ENCODE measurements at regions not wholly inside any gene's neighbourhood (a gene's known extent, or its start where the extent isn't known, plus 50 kb on each side); places are given as distances from the start of the nearest gene placed in this dataset.

- Mint-ChIP-seq H3K4me3 (no peak overlapping the region), H3K27me3 (ENCODE audit: low read depth) (no peaks in the 10 kb centered on the region), H3K36me3 (ENCODE audit: low read depth) (no peaks in the 10 kb centered on the region), H3K4me1 (peaks cover 11% of the 10 kb centered on the region), H3K9me3 (no peaks in the 10 kb centered on the region), H3K27ac (ENCODE audit: unreplicated experiment) (peak overlapping the region; percentile 78)
- TF ChIP-seq CTCF (conservative IDR thresholded peaks at IDR 0.05) = no peak
- DNase-seq (ENCODE audit: low read depth, low spot score) = no peak
Observed at GRCh38 chr12:45644541-45644940, 85.0 kb upstream of the ARID2 start.

DNA sequence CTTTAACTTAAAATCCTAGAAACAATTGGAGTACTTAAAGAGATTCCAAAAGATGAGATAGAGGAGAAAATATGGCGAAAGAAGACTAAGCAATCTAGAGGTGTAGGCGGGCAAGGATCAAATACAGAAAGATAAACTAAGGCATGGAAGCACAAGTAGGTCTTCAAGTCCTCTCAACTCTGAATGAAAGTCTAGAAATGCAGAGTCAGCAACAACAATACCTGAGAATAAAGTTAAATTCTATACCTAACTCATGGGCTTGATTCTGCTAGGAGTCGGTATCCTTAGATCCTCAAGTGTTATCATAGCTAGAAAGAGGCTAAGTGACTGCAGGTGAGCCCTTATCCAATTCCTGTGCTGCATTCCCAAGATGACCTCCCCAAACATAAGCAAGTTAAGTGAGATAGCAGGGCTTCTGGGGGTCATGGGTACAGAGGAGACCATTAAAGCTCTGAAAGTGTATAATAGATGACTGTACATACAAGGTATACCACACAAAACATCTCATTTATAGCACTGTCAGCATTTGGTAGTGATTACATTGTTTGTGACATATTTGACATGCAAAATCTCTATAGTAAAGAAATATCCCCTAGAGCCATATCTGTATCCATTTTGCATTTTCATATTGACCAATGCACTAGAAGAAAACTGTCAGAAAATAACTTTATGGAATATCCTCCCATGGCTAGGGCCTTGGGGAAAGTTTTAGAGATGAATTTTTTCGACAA is 82.5 kb upstream of the ARID2 start:
- Mint-ChIP-seq H3K27me3 (ENCODE audit: low read depth) (no peaks in the 10 kb centered on the region), H3K9me3 (no peaks in the 10 kb centered on the region), H3K4me1 (peaks cover 11% of the 10 kb centered on the region), H3K27ac (ENCODE audit: unreplicated experiment) (no peak overlapping the region), H3K36me3 (ENCODE audit: low read depth) (no peaks in the 10 kb centered on the region), H3K4me3 (no peak overlapping the region)
- no peak for TF ChIP-seq CTCF (conservative IDR thresholded peaks at IDR 0.05)
- no peak for DNase-seq (ENCODE audit: low read depth, low spot score)

GRCh38 chr12:45648070-45648469 is 81.4 kb upstream of the ARID2 start:
- Mint-ChIP-seq H3K4me1 (peaks cover 11% of the 10 kb centered on the region), H3K9me3 (no peaks in the 10 kb centered on the region), H3K4me3 (no peak overlapping the region), H3K27ac (ENCODE audit: unreplicated experiment) (no peak overlapping the region), H3K27me3 (ENCODE audit: low read depth) (no peaks in the 10 kb centered on the region), H3K36me3 (ENCODE audit: low read depth) (no peaks in the 10 kb centered on the region)
- TF ChIP-seq CTCF (conservative IDR thresholded peaks at IDR 0.05) = no peak
- DNase-seq (ENCODE audit: low read depth, low spot score) = no peak

GRCh38 chr12:45651029-45651428 is 78.5 kb upstream of the ARID2 start:
- TF ChIP-seq CTCF (conservative IDR thresholded peaks at IDR 0.05) = no peak
- no peak overlapping the region for H3K4me3 Mint-ChIP-seq
- no peak for DNase-seq (ENCODE audit: low read depth, low spot score)
- H3K36me3 Mint-ChIP-seq (ENCODE audit: low read depth) = no peaks in the 10 kb centered on the region
- H3K27me3 Mint-ChIP-seq (ENCODE audit: low read depth) = no peaks in the 10 kb centered on the region
- H3K4me1 Mint-ChIP-seq = peaks cover under 1% of the 10 kb centered on the region
- no peaks in the 10 kb centered on the region for H3K9me3 Mint-ChIP-seq
- H3K27ac Mint-ChIP-seq (ENCODE audit: unreplicated experiment) = no peak overlapping the region

DNA sequence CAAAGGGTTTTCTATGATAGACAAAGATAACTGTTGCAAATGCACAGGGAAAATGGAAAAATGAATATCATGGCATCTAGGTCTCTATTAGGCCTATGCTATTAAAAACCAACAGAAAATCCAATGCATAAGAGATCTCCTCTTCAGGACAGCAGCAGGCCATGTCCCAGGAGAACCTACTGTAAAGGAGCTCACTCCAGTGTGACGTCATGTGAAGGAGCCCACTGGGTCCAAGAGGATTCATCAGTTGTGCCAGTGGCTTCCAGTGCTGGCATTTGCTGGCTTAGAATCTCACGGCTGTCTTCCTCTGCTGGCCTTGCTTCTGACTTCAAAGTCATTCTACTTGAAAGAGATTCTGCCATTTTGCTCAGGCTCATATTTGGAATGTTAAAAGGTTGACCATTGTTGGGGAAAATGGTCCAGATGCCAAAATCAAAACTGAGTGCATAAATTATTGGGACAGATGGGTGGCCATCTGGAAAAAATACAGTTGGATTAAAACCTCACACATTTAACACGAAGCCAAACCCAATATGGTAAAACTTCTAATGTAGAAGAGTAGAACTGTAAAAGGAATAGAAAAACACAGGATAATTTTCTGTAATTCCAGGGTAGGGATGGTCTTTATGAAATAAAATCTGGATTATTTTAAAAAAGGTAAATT is 75.4 kb upstream of the ARID2 start:
- TF ChIP-seq CTCF (conservative IDR thresholded peaks at IDR 0.05) = no peak
- Mint-ChIP-seq H3K36me3 (ENCODE audit: low read depth) (no peaks in the 10 kb centered on the region), H3K27me3 (ENCODE audit: low read depth) (no peaks in the 10 kb centered on the region), H3K4me3 (no peak overlapping the region), H3K27ac (ENCODE audit: unreplicated experiment) (no peak overlapping the region), H3K4me1 (no peaks in the 10 kb centered on the region), H3K9me3 (no peaks in the 10 kb centered on the region)
- DNase-seq (ENCODE audit: low read depth, low spot score) = no peak
